SK-N-SH (cell line): ENCODE measurements at regions not wholly inside any gene's neighbourhood (a gene's known extent, or its start where the extent isn't known, plus 50 kb on each side); places are given as distances from the start of the nearest gene placed in this dataset.

ENCODE experiments used
- CTCF ChIA-PET: fragments of 300-600, 350-600 bp; formaldehyde crosslinking; extraction: SDS; loops from one replicate; lab custom pipeline; 2021; lab: Yijun Ruan, JAX
- POLR2A ChIA-PET: fragments of 350-600 bp; sonication (Branson Sonifier 250); formaldehyde crosslinking; extraction: SDS; loops from one replicate; lab custom pipeline; 2020; ENCODE audit warnings: antibody characterized with exemption, inconsistent platforms; lab: Yijun Ruan, JAX
- DNase-seq: peaks from one replicate; pipeline ENCODE4 v3.0.0; 2012
- H2AFZ ChIP-seq: fragments of 200-600 bp; sonication (generic); 2 replicates; pipeline ENCODE4 v1.8.1; 2016; ENCODE audit warnings: antibody characterized with exemption, mild to moderate bottlenecking, low read depth
- H3F3A ChIP-seq: fragments of 200-600 bp; sonication (generic); replicated peaks from 2 replicates; pipeline ENCODE3; 2016; ENCODE audit warnings: antibody characterized with exemption, mild to moderate bottlenecking; ENCODE audit not compliant: insufficient read depth
- H3K27ac ChIP-seq, 2 experiments: fragments of 200-500 bp in 1 of 2; fragments of 200-600 bp in 1 of 2; sonication (Bioruptor generic) in 1 of 2; sonication (generic), shearing (Covaris generic) in 1 of 2; 2 replicates each; pipeline versions ENCODE4 v1.5.1 to v1.6.1; 2014 to 2016; ENCODE audit warnings: low read depth in 2 of 2, inconsistent platforms in 1 of 2, low read length in 1 of 2, mild to moderate bottlenecking in 1 of 2, mixed read lengths in 1 of 2
- H3K27me3 ChIP-seq: fragments of 200-600 bp; sonication (generic), shearing (Covaris generic); 2 replicates; pipeline ENCODE4 v1.6.1; 2016; ENCODE audit warnings: mixed run types; ENCODE audit not compliant: insufficient read depth
- H3K36me3 ChIP-seq, 2 experiments: fragments of 200-500 bp in 1 of 2; fragments of 200-600 bp in 1 of 2; sonication (Bioruptor generic) in 1 of 2; sonication (generic) in 1 of 2; replicated peaks in 1 of 2; 2 replicates each; pipeline versions ENCODE3 to v1.5.1; 2014 to 2016; ENCODE audit warnings: low read length in 1 of 2, mild to moderate bottlenecking in 1 of 2; ENCODE audit not compliant: insufficient read depth in 2 of 2, control insufficient read depth in 1 of 2
- H3K4me1 ChIP-seq, 2 experiments: fragments of 200-500 bp in 1 of 2; fragments of 200-600 bp in 1 of 2; sonication (Bioruptor generic) in 1 of 2; sonication (generic), shearing (Covaris generic) in 1 of 2; 2 replicates each; pipeline versions ENCODE4 v1.5.1 to v1.6.1; 2014 to 2016; ENCODE audit warnings: low read depth in 1 of 2, low read length in 1 of 2, mixed run types in 1 of 2; ENCODE audit not compliant: insufficient read depth in 2 of 2, control insufficient read depth in 1 of 2
- H3K4me2 ChIP-seq: fragments of 200-600 bp; sonication (generic), shearing (Covaris generic); 2 replicates; pipeline ENCODE4 v1.6.1; 2017; ENCODE audit warnings: mixed run types
- H3K4me3 ChIP-seq, 2 experiments: fragments of 200-500 bp in 1 of 2; fragments of 200-600 bp in 1 of 2; sonication (Bioruptor generic) in 1 of 2; sonication (generic), shearing (Covaris generic) in 1 of 2; 2 replicates each; pipeline versions ENCODE4 v1.5.1 to v1.8.1; 2014 to 2016; ENCODE audit warnings: low read depth in 2 of 2, inconsistent platforms in 1 of 2, low read length in 1 of 2, mild to moderate bottlenecking in 1 of 2, mixed read lengths in 1 of 2, moderate library complexity in 1 of 2
- H3K79me2 ChIP-seq: fragments of 200-600 bp; sonication (generic); 2 replicates; pipeline ENCODE4 v1.8.1; 2017; ENCODE audit warnings: mild to moderate bottlenecking; ENCODE audit not compliant: insufficient read depth
- H3K9ac ChIP-seq: fragments of 200-600 bp; sonication (generic); 2 replicates; pipeline ENCODE4 v1.6.1; 2017; ENCODE audit warnings: mixed run types
- H3K9me2 ChIP-seq: fragments of 200-600 bp; sonication (generic); 2 replicates; pipeline ENCODE4 v1.6.1; 2017; ENCODE audit warnings: mixed run types
- H3K9me3 ChIP-seq: fragments of 200-600 bp; sonication (generic); 2 replicates; pipeline ENCODE4 v1.6.1; 2017; ENCODE audit warnings: mixed run types, mild to moderate bottlenecking, moderate library complexity
- H4K20me1 ChIP-seq: fragments of 200-600 bp; sonication (generic); 2 replicates; pipeline ENCODE4 v1.6.1; 2017; ENCODE audit warnings: mild to moderate bottlenecking, mixed run types; ENCODE audit not compliant: insufficient read depth
- CTCF ChIP-seq: fragments of 200-600 bp; sonication (generic); IDR thresholded peaks from 2 replicates; pipeline ENCODE4 v1.6.1; 2017; ENCODE audit warnings: antibody characterized with exemption, mild to moderate bottlenecking, moderate library complexity
- FOSL2 ChIP-seq: IDR thresholded peaks from 2 replicates; pipeline ENCODE4 v1.4.0; 2012; ENCODE audit warnings: low read depth, mild to moderate bottlenecking, moderate library complexity, borderline replicate concordance
- FOXM1 ChIP-seq: IDR thresholded peaks from 2 replicates; pipeline ENCODE4 v1.4.0; 2012; ENCODE audit warnings: low read depth, mild to moderate bottlenecking
- GATA2 ChIP-seq: sonication (generic); formaldehyde crosslinking; IDR thresholded peaks from 2 replicates; pipeline ENCODE4 v1.5.0; 2020; ENCODE audit warnings: mild to moderate bottlenecking, missing genetic modification reagents
- MEF2A ChIP-seq: IDR thresholded peaks from 2 replicates; pipeline ENCODE4 v1.4.0; 2012; ENCODE audit warnings: low read depth, borderline replicate concordance
- RAD21 ChIP-seq: IDR thresholded peaks from 2 replicates; pipeline ENCODE4 v1.6.1; 2012; ENCODE audit warnings: mild to moderate bottlenecking, low read length
- SMC3 ChIP-seq: IDR thresholded peaks from 2 replicates; pipeline ENCODE4 v1.6.1; 2012; ENCODE audit warnings: low read depth, low read length, improper control_type of control experiment
- WGBS: methylation state at CpG from one replicate; pipeline ENCODE4 v1.1.6; 2017; ENCODE audit warnings: low lambda C conversion rate; 5-methylcytosine and 5-hydroxymethylcytosine counted together
- TF ChIP-seq, protein P1 (sequence below): IDR thresholded peaks from 2 replicates; pipeline ENCODE4 v1.4.0; 2012; ENCODE audit warnings: low read depth

- Histone ChIP-seq H3K9me2 (no peaks in the 10 kb centered on the region), H3K36me3 (no peaks in the 10 kb centered on the region), H3K27ac (no peak overlapping the region), H3K27me3 (no peaks in the 10 kb centered on the region), H3K4me1 (peaks cover 0 to 3% of the 10 kb centered on the region in 2 experiments; a peak in 1 of 4 replicates), H3K79me2 (no peaks in the 10 kb centered on the region), H3K9ac (no peak overlapping the region), H3K4me2 (no peak overlapping the region)
- ChIA-PET CTCF (no interaction called here), POLR2A (no interaction called here)
- TF ChIP-seq GATA2 (CRISPR knock-in tag) (no peak), SMC3 (peak; percentile 40; the same call in 1 of the 2 replicates), FOSL2 (no peak), CTCF (peak; percentile 60), RAD21 (peak; percentile 75), FOXM1 (no peak), MEF2A (no peak)
- TF ChIP-seq, protein P1, sequence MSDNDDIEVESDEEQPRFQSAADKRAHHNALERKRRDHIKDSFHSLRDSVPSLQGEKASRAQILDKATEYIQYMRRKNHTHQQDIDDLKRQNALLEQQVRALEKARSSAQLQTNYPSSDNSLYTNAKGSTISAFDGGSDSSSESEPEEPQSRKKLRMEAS = no peak
- TF ChIP-seq, all 33 proteins: peak for 3
- Histone ChIP-seq H3K9me3 (no peaks in the 10 kb centered on the region), H3K4me3 (no peak overlapping the region), H3F3A (no peaks in the 10 kb centered on the region), H2AFZ (no peak overlapping the region), H4K20me1 (no peaks in the 10 kb centered on the region)
- DNase-seq = peak; percentile 0
These were observed 286.3 kb downstream of the POU4F1 start for GRCh38 chr13:78317030-78317429.

DNA sequence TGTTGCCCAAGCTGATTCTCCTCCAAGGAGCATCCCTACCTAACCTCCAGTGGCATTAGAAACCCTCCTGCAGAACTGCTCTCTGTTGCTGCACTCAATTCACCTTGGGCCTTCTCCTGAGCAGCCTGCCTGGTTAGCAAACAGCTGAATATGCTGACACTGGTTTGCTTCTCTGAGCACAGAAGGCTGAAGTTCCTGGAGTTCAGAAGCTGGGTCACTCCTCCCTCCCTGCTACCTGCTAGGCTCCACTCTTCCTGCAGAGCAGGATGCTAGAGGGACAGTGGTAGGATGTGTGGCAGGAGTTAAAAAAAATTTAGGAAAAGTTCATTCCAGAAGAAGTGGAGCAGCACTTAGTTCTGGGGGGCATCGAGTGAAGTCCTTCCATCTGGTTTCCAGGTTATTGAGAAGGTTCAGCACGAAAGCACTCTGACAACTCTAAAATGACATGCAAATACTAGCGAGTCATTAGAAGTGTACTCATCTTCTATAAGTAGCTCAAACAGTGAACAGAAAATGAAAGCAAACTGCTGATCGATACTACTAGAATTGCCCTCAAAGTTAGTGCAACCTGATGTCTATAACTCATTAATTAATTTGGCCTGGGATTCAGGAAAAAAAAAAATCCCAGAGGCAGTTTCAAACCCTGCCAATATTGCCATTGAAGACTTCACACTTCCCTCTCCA, 293.7 kb downstream of the POU4F1 start:
- POLR2A ChIA-PET = no interaction called here
- H3K27ac ChIP-seq = no peak overlapping the region
- CTCF ChIA-PET = interaction anchor here (0.6 kb wide), 1 partner anchor 497 kb away, joined by 3 read pairs; no protein-coding TSS in a partner anchor

More for the DNA sequence above, 293.7 kb downstream of the POU4F1 start:
- DNase-seq = no peak
- H3K4me3 ChIP-seq = no peak overlapping the region
- no peak for TF ChIP-seq CTCF
- no peak for TF ChIP-seq GATA2 (CRISPR knock-in tag)
- 58% methylated on average over 4 of the region's 4 CpGs for WGBS
- no peaks in the 10 kb centered on the region for H3K36me3 ChIP-seq
- H3K9me2 ChIP-seq = no peaks in the 10 kb centered on the region
- no peaks in the 10 kb centered on the region for H3F3A ChIP-seq
- no peaks in the 10 kb centered on the region for H3K4me1 ChIP-seq
- no peak overlapping the region for H3K4me2 ChIP-seq
- H3K27me3 ChIP-seq = no peaks in the 10 kb centered on the region
- no peaks in the 10 kb centered on the region for H3K79me2 ChIP-seq
- H2AFZ ChIP-seq = no peak overlapping the region
- no peaks in the 10 kb centered on the region for H4K20me1 ChIP-seq
- H3K9ac ChIP-seq = no peak overlapping the region
- H3K9me3 ChIP-seq = no peaks in the 10 kb centered on the region
